Fibroblast of villous mesenchyme (primary cell): ENCODE measurements at regions not wholly inside any gene's neighbourhood (a gene's known extent, or its start where the extent isn't known, plus 50 kb on each side); places are given as distances from the start of the nearest gene placed in this dataset.

Experiments used
- DNase-seq: peaks from one replicate; pipeline ENCODE4 v3.0.0-alpha.2; 2010; ENCODE audit warnings: low read depth
- H3K4me3 ChIP-seq: 2 replicates; pipeline ENCODE4 v1.5.1; 2011; ENCODE audit warnings: low read depth, mild to moderate bottlenecking, low read length
- TF ChIP-seq, protein P1 (sequence below): IDR thresholded peaks from 2 replicates; pipeline ENCODE4 v1.5.1; 2012; ENCODE audit warnings: low read depth, mild to moderate bottlenecking, low read length; ENCODE audit not compliant: insufficient read depth

DNA sequence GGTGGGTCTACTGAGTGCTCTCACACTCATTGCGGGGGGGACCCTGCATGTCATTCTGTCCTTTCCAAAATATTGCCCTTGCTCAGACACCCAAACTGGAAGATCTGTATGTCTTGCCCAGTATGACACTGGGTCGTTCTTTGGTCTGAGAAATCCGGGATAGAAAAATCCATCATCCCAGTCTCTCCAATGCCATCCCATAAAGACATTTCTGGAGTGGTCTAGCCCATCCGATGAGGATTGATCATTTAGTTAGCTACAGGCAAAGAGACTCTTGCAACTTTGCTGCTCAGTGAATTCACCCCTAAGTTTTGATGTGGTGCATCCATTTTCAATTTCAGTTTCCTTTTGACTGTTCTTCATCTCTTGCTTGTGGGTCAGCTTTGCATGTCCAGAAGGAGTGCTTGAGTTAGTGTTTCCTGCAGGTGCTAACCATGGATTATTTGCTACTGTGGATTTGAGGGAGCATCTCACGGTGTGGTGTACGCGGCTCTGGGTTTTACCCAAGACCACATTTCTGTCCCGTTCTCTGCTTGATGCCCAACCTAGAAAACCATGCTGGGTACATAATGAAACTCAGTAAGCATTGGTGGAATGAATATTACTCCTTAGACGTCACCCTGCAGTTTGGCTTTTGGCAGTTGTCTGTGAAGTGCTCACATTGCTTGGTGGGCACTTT is 247.0 kb upstream of the MKI67 start:
- no peak for DNase-seq
- TF ChIP-seq, protein P1, sequence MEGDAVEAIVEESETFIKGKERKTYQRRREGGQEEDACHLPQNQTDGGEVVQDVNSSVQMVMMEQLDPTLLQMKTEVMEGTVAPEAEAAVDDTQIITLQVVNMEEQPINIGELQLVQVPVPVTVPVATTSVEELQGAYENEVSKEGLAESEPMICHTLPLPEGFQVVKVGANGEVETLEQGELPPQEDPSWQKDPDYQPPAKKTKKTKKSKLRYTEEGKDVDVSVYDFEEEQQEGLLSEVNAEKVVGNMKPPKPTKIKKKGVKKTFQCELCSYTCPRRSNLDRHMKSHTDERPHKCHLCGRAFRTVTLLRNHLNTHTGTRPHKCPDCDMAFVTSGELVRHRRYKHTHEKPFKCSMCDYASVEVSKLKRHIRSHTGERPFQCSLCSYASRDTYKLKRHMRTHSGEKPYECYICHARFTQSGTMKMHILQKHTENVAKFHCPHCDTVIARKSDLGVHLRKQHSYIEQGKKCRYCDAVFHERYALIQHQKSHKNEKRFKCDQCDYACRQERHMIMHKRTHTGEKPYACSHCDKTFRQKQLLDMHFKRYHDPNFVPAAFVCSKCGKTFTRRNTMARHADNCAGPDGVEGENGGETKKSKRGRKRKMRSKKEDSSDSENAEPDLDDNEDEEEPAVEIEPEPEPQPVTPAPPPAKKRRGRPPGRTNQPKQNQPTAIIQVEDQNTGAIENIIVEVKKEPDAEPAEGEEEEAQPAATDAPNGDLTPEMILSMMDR = no peak
- no peak overlapping the region for H3K4me3 ChIP-seq

DNA sequence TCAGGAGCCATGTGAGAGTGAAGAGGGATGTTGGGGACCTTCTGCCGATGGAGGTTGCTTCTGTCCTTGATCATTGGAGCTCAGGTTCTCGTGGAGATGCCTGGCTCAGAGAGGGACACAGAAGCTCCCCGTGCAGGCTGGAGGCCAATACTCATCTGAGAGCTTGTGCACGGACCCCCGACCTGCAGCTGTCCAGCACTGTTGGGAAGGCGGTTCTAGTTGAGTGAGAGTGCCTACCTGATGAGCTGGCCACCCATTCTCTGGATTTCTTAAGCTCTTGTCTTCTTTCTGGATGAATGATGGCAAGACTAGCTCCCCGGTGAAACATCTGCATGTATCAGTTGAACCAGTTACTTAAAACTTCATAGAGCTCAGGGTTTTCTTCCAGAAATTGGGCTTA is 247.6 kb upstream of the MKI67 start:
- no peak for DNase-seq
- TF ChIP-seq, protein P1 = no peak
- H3K4me3 ChIP-seq = no peak overlapping the region

DNA sequence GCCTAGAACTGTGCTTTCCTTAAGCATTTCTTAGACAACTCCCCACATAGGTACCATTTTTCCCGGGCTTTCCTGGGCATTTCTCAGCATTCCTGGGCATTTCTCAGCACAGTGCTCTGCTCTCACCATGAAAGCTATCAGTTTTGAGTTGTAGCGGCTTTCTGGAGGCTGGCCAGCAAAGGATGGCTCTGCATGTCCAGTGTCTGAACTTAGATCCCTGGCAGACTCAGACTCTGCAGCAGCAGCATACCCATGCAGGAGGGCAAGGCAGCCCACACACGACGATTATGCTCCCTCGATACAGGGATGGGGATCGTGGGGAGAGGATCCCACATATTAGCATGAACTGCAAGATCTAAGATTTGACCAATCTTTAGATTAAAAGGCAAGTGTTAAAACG is 248.9 kb upstream of the MKI67 start:
- TF ChIP-seq, protein P1 = no peak
- no peak for DNase-seq
- no peak overlapping the region for H3K4me3 ChIP-seq

DNA sequence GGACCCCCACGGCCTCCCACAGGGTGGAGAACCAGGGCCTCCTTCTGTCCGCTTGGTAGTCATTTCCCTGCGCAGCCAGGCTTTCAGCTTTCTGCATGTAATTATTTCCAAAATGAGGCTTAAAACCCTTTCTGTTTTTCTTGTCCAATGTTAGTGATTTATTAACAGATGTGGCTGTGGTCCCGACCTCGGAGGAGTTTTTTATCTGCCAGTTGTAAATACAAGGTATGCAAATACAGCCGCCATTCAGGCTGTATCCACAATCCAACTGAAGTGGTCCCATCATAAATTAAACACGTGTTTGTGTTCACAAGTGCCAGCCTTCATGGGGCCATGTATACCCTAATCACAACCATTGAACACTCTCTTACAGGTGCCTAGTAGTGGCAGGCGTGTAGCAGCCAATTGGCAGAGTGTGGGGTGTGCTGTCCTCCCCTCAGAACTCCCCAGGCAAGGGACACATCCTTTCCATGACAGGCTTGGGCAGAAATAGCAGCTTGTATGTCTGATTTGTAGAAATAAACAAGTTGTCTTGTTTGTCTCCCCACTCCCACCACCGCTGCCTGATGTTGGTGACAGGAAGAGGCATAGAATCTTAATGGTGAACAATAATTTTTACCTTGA is 251.3 kb upstream of the MKI67 start:
- TF ChIP-seq, protein P1 = no peak
- no peak for DNase-seq
- no peak overlapping the region for H3K4me3 ChIP-seq

DNA sequence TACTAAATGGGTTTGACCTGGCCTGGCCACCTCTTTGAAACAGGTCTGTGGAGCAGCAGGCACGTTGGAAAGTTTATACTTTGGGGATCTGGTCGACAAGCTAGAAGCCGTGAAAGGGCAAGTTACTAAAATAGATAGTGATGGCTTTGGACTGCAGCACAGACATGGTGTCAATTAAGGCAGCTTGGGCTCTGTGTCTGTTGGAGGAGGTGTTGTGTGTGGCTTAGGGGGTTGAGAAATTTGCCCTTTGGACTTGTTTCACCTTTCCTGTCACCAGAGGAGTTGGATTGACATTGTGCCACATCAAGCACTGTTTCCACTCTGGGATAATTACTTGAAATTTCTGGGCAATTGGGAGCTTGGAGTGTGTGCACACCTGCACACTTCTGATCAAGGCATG is 251.8 kb upstream of the MKI67 start:
- TF ChIP-seq, protein P1 = no peak
- H3K4me3 ChIP-seq = no peak overlapping the region
- no peak for DNase-seq

DNA sequence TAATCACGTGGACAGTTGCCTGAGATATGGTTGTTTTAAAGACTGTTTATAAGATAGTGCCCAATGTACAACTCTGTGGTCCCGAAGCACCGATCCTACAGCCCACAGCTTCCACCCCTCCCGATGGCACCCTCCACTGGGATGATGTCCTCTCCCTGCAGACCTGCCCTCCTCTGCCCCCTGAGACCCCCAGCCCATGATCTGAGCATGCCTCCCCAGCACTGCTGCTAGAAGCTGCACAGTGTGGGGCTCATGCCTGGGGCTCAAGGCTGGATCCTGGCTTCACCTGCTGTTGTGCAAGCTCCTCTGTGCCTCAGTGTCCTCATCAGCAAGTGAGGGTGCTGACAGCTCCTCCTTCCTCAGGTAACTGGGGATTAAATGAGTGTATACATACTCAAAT is 254.7 kb upstream of the MKI67 start:
- TF ChIP-seq, protein P1 = no peak
- no peak for DNase-seq
- no peak overlapping the region for H3K4me3 ChIP-seq

DNA sequence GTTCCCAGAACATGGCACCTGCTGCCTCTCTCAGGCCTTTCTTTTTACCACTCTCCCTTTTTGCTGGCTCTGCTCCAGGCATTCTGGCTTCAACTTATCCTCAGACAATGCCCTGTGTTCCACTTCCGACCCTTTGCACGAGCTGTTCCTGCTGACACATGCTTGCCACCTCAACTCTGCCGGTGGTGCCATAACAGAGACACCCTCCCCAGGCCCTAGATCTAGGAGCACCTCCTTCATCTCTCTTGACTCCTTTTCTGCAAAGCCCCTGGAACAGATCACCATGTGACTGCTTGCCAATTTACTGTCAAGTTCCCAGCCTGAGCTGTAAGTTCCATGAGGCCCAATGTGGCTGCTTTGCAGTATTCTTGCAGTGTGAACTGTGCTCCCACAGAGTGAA is 256.0 kb upstream of the MKI67 start:
- H3K4me3 ChIP-seq = no peak overlapping the region
- no peak for DNase-seq
- TF ChIP-seq, protein P1 = no peak
